ENCODE measurements at regions not wholly inside any gene's neighbourhood (a gene's known extent, or its start where the extent isn't known, plus 50 kb on each side); places are given as distances from the start of the nearest gene placed in this dataset.

- DNase-seq (ENCODE audit: extremely low read depth, insufficient read length): no peak
- TF ChIP-seq, protein P1, sequence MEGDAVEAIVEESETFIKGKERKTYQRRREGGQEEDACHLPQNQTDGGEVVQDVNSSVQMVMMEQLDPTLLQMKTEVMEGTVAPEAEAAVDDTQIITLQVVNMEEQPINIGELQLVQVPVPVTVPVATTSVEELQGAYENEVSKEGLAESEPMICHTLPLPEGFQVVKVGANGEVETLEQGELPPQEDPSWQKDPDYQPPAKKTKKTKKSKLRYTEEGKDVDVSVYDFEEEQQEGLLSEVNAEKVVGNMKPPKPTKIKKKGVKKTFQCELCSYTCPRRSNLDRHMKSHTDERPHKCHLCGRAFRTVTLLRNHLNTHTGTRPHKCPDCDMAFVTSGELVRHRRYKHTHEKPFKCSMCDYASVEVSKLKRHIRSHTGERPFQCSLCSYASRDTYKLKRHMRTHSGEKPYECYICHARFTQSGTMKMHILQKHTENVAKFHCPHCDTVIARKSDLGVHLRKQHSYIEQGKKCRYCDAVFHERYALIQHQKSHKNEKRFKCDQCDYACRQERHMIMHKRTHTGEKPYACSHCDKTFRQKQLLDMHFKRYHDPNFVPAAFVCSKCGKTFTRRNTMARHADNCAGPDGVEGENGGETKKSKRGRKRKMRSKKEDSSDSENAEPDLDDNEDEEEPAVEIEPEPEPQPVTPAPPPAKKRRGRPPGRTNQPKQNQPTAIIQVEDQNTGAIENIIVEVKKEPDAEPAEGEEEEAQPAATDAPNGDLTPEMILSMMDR (IDR thresholded peaks at IDR 0.05; ENCODE audit: insufficient read depth, low read length, poor library complexity, severe bottlenecking): no peak
- H3K4me3 ChIP-seq (replicated peaks; ENCODE audit: low read depth, low read length): no peak overlapping the region
- no peaks in the 10 kb centered on the region for H3K36me3 ChIP-seq (ENCODE audit: control insufficient read depth, insufficient read depth, low read length)
- no peaks in the 10 kb centered on the region for H3K27me3 ChIP-seq (replicated peaks; ENCODE audit: control insufficient read depth, insufficient read depth, low read length)
Observed at GRCh38 chr16:75805946-75806345, 79.7 kb upstream of the CPHXL start.

- TF ChIP-seq, protein P1 (IDR thresholded peaks at IDR 0.05; ENCODE audit: insufficient read depth, low read length, poor library complexity, severe bottlenecking): no peak
- H3K27me3 ChIP-seq (replicated peaks; ENCODE audit: control insufficient read depth, insufficient read depth, low read length): no peaks in the 10 kb centered on the region
- H3K4me3 ChIP-seq (replicated peaks; ENCODE audit: low read depth, low read length): no peak overlapping the region
- no peaks in the 10 kb centered on the region for H3K36me3 ChIP-seq (ENCODE audit: control insufficient read depth, insufficient read depth, low read length)
- no peak for DNase-seq (ENCODE audit: extremely low read depth, insufficient read length)
Observed at GRCh38 chr16:75806487-75806886, 80.2 kb upstream of the CPHXL start.

DNA sequence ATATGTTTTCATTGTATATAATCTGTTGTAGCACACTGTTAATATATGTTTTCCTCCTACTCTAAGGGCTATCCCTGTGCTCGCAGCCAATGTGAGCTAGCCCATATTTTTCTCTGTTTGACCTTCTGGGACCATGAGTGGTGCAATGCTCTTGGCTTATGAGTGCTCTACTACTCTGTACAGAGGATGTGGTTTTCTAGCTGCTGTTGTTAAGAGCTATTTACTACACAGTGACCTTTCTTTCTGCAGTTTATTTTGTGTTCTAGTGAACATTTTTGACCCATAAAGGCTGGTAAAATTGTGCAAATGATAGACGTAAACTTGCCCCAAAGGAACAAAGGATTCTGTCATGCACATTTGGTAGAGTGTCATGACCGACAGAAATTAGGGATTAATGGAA lies 84.1 kb upstream of the CPHXL start:
- H3K27me3 ChIP-seq (replicated peaks; ENCODE audit: control insufficient read depth, insufficient read depth, low read length): no peaks in the 10 kb centered on the region

GRCh38 chr16:75811020-75811634 lies 84.8 kb upstream of the CPHXL start:
- TF ChIP-seq, protein P1 (IDR thresholded peaks at IDR 0.05; ENCODE audit: insufficient read depth, low read length, poor library complexity, severe bottlenecking): no peak
- Histone ChIP-seq H3K27me3 (replicated peaks; ENCODE audit: control insufficient read depth, insufficient read depth, low read length) (no peaks in the 10 kb centered on the region), H3K36me3 (ENCODE audit: control insufficient read depth, insufficient read depth, low read length) (no peaks in the 10 kb centered on the region)

More for the DNA sequence above, 84.1 kb upstream of the CPHXL start:
- TF ChIP-seq, protein P1 (IDR thresholded peaks at IDR 0.05; ENCODE audit: insufficient read depth, low read length, poor library complexity, severe bottlenecking): no peak
- Histone ChIP-seq H3K4me3 (replicated peaks; ENCODE audit: low read depth, low read length) (no peak overlapping the region), H3K36me3 (ENCODE audit: control insufficient read depth, insufficient read depth, low read length) (no peaks in the 10 kb centered on the region)
- no peak for DNase-seq (ENCODE audit: extremely low read depth, insufficient read length)

GRCh38 chr16:75818491-75818890 lies 92.2 kb upstream of the CPHXL start:
- TF ChIP-seq, protein P1 (IDR thresholded peaks at IDR 0.05; ENCODE audit: insufficient read depth, low read length, poor library complexity, severe bottlenecking): no peak
- Histone ChIP-seq H3K27me3 (replicated peaks; ENCODE audit: control insufficient read depth, insufficient read depth, low read length) (no peaks in the 10 kb centered on the region), H3K4me3 (replicated peaks; ENCODE audit: low read depth, low read length) (no peak overlapping the region), H3K36me3 (ENCODE audit: control insufficient read depth, insufficient read depth, low read length) (no peaks in the 10 kb centered on the region)
- no peak for DNase-seq (ENCODE audit: extremely low read depth, insufficient read length)

More at GRCh38 chr16:75811020-75811634, 84.8 kb upstream of the CPHXL start:
- no peak for DNase-seq (ENCODE audit: extremely low read depth, insufficient read length)
- H3K4me3 ChIP-seq (replicated peaks; ENCODE audit: low read depth, low read length): no peak overlapping the region

DNA sequence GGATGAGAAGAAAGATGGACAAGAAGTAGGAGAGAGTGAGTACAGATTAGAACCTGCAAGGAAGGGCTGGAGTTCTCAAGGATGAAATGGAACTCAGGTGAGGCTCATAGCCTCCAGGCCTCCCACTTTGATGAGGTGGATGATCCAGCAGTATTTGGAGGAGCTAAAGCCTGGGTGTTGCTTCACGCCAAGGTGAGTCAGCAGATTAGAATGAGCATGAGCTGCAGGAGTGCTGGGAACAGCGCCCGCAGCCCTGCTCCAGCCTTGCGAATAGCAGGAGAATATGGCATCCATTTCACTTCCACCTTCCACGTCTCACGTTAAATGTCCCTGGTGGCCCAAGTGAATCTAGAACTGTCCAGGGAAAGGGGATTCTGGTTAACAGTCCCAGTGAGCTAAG lies 94.4 kb upstream of the CPHXL start:
- no peak overlapping the region for H3K4me3 ChIP-seq (replicated peaks; ENCODE audit: low read depth, low read length)
- TF ChIP-seq, protein P1 (IDR thresholded peaks at IDR 0.05; ENCODE audit: insufficient read depth, low read length, poor library complexity, severe bottlenecking): no peak
- DNase-seq (ENCODE audit: extremely low read depth, insufficient read length): no peak
- no peaks in the 10 kb centered on the region for H3K36me3 ChIP-seq (ENCODE audit: control insufficient read depth, insufficient read depth, low read length)
- H3K27me3 ChIP-seq (replicated peaks; ENCODE audit: control insufficient read depth, insufficient read depth, low read length): no peaks in the 10 kb centered on the region

All from GM06990 (cell line).